Fibroblast of skin of left biceps (primary cell): ENCODE measurements at regions not wholly inside any gene's neighbourhood (a gene's known extent, or its start where the extent isn't known, plus 50 kb on each side); places are given as distances from the start of the nearest gene placed in this dataset.

ENCODE experiments used
- DNase-seq, 2 experiments: peaks; one replicate each; pipeline ENCODE4 v3.0.0-alpha.2; 2013; ENCODE audit warnings: low read depth in 2 of 2

- DNase-seq = no peak
These were observed 127.3 kb downstream of the SYF2 start for GRCh38 chr1:25104932-25105561.

- DNase-seq = no peak
These were observed 129.0 kb downstream of the SYF2 start for GRCh38 chr1:25103164-25103795.

- no peak for DNase-seq
These were observed 132.0 kb downstream of the SYF2 start for GRCh38 chr1:25100151-25100833.

- no peak for DNase-seq
These were observed 132.9 kb downstream of the SYF2 start for GRCh38 chr1:25099343-25099951.

GRCh38 chr1:25098717-25099116 lies 133.6 kb downstream of the SYF2 start:
- DNase-seq = no peak

- no peak for DNase-seq
These were observed 135.8 kb downstream of the SYF2 start for GRCh38 chr1:25096307-25097150.

GRCh38 chr1:25095635-25096200 lies 136.6 kb downstream of the SYF2 start:
- DNase-seq = no peak

- DNase-seq = no peak
These were observed 137.3 kb downstream of the SYF2 start for GRCh38 chr1:25094995-25095394.

GRCh38 chr1:25094229-25094628 lies 138.1 kb downstream of the SYF2 start:
- DNase-seq = no peak

GRCh38 chr1:25091658-25092057 lies 140.6 kb downstream of the SYF2 start:
- no peak for DNase-seq

GRCh38 chr1:25090707-25091422 lies 141.4 kb downstream of the SYF2 start:
- DNase-seq = no peak

- no peak for DNase-seq
These were observed 142.5 kb downstream of the SYF2 start for GRCh38 chr1:25089772-25090171.

- DNase-seq = no peak
These were observed 143.4 kb downstream of the SYF2 start for GRCh38 chr1:25088946-25089345.

GRCh38 chr1:25088180-25088701 lies 144.1 kb downstream of the SYF2 start:
- no peak for DNase-seq

- no peak for DNase-seq
These were observed 145.7 kb downstream of the SYF2 start for GRCh38 chr1:25086518-25087079.

GRCh38 chr1:25084407-25084806 lies 147.9 kb downstream of the SYF2 start:
- no peak for DNase-seq

- DNase-seq = no peak
These were observed 148.6 kb downstream of the SYF2 start for GRCh38 chr1:25083481-25084345.

- DNase-seq = no peak
These were observed 149.3 kb downstream of the SYF2 start for GRCh38 chr1:25082995-25083394.

- no peak for DNase-seq
These were observed 149.9 kb downstream of the SYF2 start for GRCh38 chr1:25082216-25082899.
